Activated CD8-positive, alpha-beta memory T cell treated with anti-CD3 and anti-CD28 coated beads, Interleukin-2, amount 10 ng/mL, durations not matched to agents 7 days and 5 days (primary cell): ENCODE measurements at regions not wholly inside any gene's neighbourhood (a gene's known extent, or its start where the extent isn't known, plus 50 kb on each side); places are given as distances from the start of the nearest gene placed in this dataset.
"Not testable (repeated sequence)": the region's sequence is repeated elsewhere in the genome, so short reads cannot be mapped to it uniquely, and the experiment has no call there.

Experiments
- ATAC-seq: fragments of 150-1000 bp; cut with Tn5 transposase; one replicate; pipeline ENCODE4 v1.10.0; 2021; ENCODE audit warnings: moderate library complexity
- CTCF ChIA-PET: fragments of 350-600 bp; sonication (Branson Sonifier 250); formaldehyde crosslinking; loops from one replicate; lab custom pipeline; 2021; ENCODE audit warnings: antibody characterized with exemption; lab: Charles Lee
- DNase-seq: peaks from one replicate; pipeline ENCODE4 v3.0.0-alpha.2; 2020
- H3K27ac Mint-ChIP-seq: one replicate; pipeline ENCODE4 v1.8.0; 2021; ENCODE audit warnings: mild to moderate bottlenecking, mixed read lengths
- H3K27me3 Mint-ChIP-seq: one replicate; pipeline ENCODE4 v1.8.0; 2021; ENCODE audit warnings: mixed read lengths
- H3K36me3 Mint-ChIP-seq: one replicate; pipeline ENCODE4 v1.8.0; 2021; ENCODE audit warnings: mild to moderate bottlenecking, mixed read lengths
- H3K4me1 Mint-ChIP-seq: one replicate; pipeline ENCODE4 v1.8.0; 2021; ENCODE audit warnings: mixed read lengths
- H3K4me3 Mint-ChIP-seq: one replicate; pipeline ENCODE4 v1.8.0; 2021; ENCODE audit warnings: mild to moderate bottlenecking, moderate library complexity, mixed read lengths
- H3K9me3 Mint-ChIP-seq: one replicate; pipeline ENCODE4 v1.8.0; 2022; ENCODE audit warnings: low read depth, mixed read lengths

DNA sequence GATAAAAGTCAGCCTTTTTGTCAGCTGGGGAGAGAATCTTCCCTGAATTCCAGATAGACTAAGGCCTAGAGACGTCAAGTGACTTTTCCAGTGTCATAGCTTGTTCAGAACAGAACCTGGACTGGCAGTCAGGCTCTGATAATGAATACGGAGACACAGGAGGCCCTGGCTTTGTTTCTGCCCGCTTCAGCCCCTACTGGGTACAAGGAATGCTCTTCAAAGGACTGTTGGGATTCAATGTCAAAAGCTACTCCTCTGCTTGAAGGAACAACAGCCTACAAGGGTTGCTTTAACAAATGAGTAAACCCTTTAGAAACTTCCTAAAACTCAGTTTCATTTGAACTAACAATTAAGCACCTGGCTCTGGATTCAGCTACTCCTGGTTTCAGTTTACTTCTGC, 412.3 kb downstream of the OXSM start:
- no peaks in the 10 kb centered on the region for H3K27me3 Mint-ChIP-seq
- H3K36me3 Mint-ChIP-seq, result no peaks in the 10 kb centered on the region
- CTCF ChIA-PET, result no interaction called here
- H3K27ac Mint-ChIP-seq, result no peak overlapping the region
- no peaks in the 10 kb centered on the region for H3K9me3 Mint-ChIP-seq
- no peak for DNase-seq
- no peak for ATAC-seq
- no peak overlapping the region for H3K4me3 Mint-ChIP-seq
- no peaks in the 10 kb centered on the region for H3K4me1 Mint-ChIP-seq

DNA sequence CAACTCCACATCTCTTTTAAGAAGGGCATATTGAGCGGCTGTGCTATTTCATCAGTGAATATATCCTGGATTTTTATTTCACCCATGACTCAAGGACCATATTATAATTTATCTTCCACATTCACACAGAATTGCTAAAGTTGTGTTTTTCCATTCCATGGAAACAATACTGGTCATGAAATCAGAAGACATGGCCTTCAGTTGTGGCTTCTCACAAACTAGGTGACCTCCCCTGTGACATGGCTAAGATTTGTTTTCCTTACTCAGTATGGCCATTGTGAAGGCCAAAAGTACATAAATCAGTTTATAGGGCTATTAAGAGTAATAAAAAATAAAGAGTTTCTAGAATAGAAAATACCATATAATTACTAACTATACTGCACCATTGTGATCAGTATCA, 415.6 kb downstream of the OXSM start:
- Mint-ChIP-seq H3K36me3 (no peaks in the 10 kb centered on the region), H3K4me1 (no peaks in the 10 kb centered on the region), H3K27me3 (no peaks in the 10 kb centered on the region), H3K9me3 (no peaks in the 10 kb centered on the region), H3K27ac (no peak overlapping the region), H3K4me3 (no peak overlapping the region)
- ATAC-seq (no peak), DNase-seq (no peak)
- CTCF ChIA-PET, result no interaction called here

DNA sequence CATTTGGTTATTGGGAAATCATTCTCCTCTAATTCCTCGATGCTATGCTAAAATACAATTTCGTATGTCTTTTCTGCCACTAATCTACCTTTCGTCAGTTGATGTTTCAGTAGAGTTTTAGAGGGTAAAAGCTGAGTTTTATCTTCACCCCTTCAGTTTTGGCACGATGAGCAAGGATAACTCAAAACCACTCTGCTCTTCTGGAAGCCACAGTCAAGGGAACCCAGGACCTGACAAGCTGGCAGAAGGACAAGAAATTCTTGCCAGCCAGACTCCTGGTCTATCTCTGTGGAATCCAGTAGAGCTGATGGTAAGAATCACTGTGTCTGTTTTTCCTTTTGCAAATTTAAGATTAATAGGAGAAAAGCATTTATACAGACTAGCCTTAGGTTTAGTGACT, 414.4 kb upstream of the LRRC3B start:
- H3K36me3 Mint-ChIP-seq, result no peaks in the 10 kb centered on the region
- CTCF ChIA-PET, result no interaction called here

GRCh38 chr3:26229801-26230200, 392.8 kb upstream of the LRRC3B start:
- Mint-ChIP-seq H3K4me3 (no peak overlapping the region), H3K27me3 (no peaks in the 10 kb centered on the region), H3K27ac (no peak overlapping the region), H3K4me1 (no peaks in the 10 kb centered on the region), H3K36me3 (no peaks in the 10 kb centered on the region), H3K9me3 (no peaks in the 10 kb centered on the region)
- ATAC-seq (no peak), DNase-seq (no peak)
- CTCF ChIA-PET, result no interaction called here

More for the DNA sequence above, 414.4 kb upstream of the LRRC3B start:
- no peak for DNase-seq
- Mint-ChIP-seq H3K27me3 (no peaks in the 10 kb centered on the region), H3K9me3 (peaks cover 3% of the 10 kb centered on the region), H3K4me1 (no peaks in the 10 kb centered on the region), H3K4me3 (no peak overlapping the region), H3K27ac (no peak overlapping the region)
- no peak for ATAC-seq

GRCh38 chr3:26233374-26233773, 389.2 kb upstream of the LRRC3B start:
- no peak for ATAC-seq
- Mint-ChIP-seq H3K36me3 (no peaks in the 10 kb centered on the region), H3K4me1 (no peaks in the 10 kb centered on the region), H3K9me3 (no peaks in the 10 kb centered on the region), H3K4me3 (no peak overlapping the region), H3K27me3 (no peaks in the 10 kb centered on the region), H3K27ac (no peak overlapping the region)
- CTCF ChIA-PET, result interaction anchor here (0.7 kb wide), 1 partner anchor 1647 kb away, joined by 3 read pairs; no protein-coding TSS in a partner anchor
- no peak for DNase-seq

- Mint-ChIP-seq H3K36me3 (no peaks in the 10 kb centered on the region), H3K4me3 (no peak overlapping the region), H3K4me1 (no peaks in the 10 kb centered on the region), H3K9me3 (no peaks in the 10 kb centered on the region), H3K27ac (no peak overlapping the region), H3K27me3 (no peaks in the 10 kb centered on the region)
- DNase-seq, result no peak
- ATAC-seq, result no peak
- CTCF ChIA-PET, result no interaction called here
Measured at GRCh38 chr3:26236531-26236930, 386.0 kb upstream of the LRRC3B start.

DNA sequence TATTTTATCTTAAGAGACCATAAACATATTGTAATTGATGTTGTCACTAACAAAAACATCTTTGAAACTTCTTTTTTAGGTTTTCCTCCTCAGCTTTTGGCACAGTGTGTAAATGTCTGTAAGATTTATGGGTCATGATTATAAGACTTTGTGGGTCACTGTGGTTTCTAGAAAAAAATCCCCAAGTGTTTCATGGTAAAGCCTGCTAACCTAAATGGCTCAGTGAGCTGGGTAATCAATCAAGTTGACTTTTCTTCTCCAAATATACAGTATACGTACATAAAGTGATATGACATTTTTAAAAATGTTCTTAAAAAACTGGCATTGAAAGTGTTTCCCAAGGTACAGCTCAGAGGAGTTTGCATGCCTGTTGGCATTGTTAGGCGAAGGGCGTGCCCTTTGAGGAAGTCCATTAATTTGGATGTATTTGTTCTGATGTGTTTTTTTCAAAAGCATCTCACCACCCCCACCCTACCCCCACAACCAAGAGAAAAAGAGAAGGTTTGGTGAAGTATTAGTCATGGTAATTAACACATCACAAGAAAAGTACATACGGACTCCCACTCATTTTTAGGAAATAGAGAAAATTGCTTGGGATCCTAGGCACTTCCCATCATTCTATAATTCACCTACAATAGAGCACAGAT, 385.4 kb upstream of the LRRC3B start:
- Mint-ChIP-seq H3K27ac (no peak overlapping the region), H3K36me3 (no peaks in the 10 kb centered on the region), H3K4me1 (no peaks in the 10 kb centered on the region), H3K4me3 (no peak overlapping the region), H3K9me3 (no peaks in the 10 kb centered on the region), H3K27me3 (no peaks in the 10 kb centered on the region)
- no peak for ATAC-seq
- DNase-seq, result no peak
- CTCF ChIA-PET, result no interaction called here

GRCh38 chr3:26244586-26244985, 378.0 kb upstream of the LRRC3B start:
- H3K9me3 Mint-ChIP-seq, H3K27me3 Mint-ChIP-seq, DNase-seq, H3K36me3 Mint-ChIP-seq, CTCF ChIA-PET, H3K27ac Mint-ChIP-seq, H3K4me1 Mint-ChIP-seq, ATAC-seq, H3K4me3 Mint-ChIP-seq: not testable (repeated sequence)

- ATAC-seq, result no peak
- Mint-ChIP-seq H3K9me3 (peaks cover 5% of the 10 kb centered on the region), H3K27me3 (no peaks in the 10 kb centered on the region), H3K36me3 (no peaks in the 10 kb centered on the region), H3K4me3 (no peak overlapping the region), H3K4me1 (no peaks in the 10 kb centered on the region), H3K27ac (no peak overlapping the region)
- CTCF ChIA-PET, result no interaction called here
- no peak for DNase-seq
Measured at GRCh38 chr3:26245236-26245635, 377.3 kb upstream of the LRRC3B start.

DNA sequence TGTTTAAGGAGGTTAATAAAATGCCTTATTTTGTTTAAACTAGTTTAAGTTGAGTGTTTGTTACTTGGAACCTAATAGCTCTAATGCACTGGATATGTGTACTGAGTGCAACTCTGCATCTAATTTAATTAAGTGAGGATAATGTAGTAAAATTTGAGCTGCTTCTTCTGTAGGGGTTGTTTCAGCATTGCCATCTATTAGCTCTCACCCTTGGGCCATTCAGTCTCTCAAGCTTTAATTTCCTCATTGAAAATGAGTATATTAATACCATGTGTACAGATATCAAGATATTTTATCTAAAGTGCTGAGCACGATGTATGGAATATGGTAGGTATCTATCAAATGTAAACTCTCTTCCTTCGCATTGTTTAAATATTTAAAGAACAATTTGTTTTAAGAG, 375.7 kb upstream of the LRRC3B start:
- H3K4me3 Mint-ChIP-seq, result no peak overlapping the region
- ATAC-seq, result no peak
- H3K36me3 Mint-ChIP-seq, result no peaks in the 10 kb centered on the region
- CTCF ChIA-PET, result no interaction called here
- no peaks in the 10 kb centered on the region for H3K27me3 Mint-ChIP-seq
- DNase-seq, result no peak
- H3K9me3 Mint-ChIP-seq, result peaks cover 7% of the 10 kb centered on the region
- no peaks in the 10 kb centered on the region for H3K4me1 Mint-ChIP-seq
- no peak overlapping the region for H3K27ac Mint-ChIP-seq

- ATAC-seq, result no peak
- H3K4me1 Mint-ChIP-seq, result no peaks in the 10 kb centered on the region
- DNase-seq, result no peak
- no peak overlapping the region for H3K27ac Mint-ChIP-seq
- H3K27me3 Mint-ChIP-seq, result no peaks in the 10 kb centered on the region
- CTCF ChIA-PET, result no interaction called here
- no peak overlapping the region for H3K4me3 Mint-ChIP-seq
- peaks cover 7% of the 10 kb centered on the region for H3K9me3 Mint-ChIP-seq
- H3K36me3 Mint-ChIP-seq, result no peaks in the 10 kb centered on the region
Measured at GRCh38 chr3:26247712-26248111, 374.9 kb upstream of the LRRC3B start.

GRCh38 chr3:26252001-26252400, 370.6 kb upstream of the LRRC3B start:
- no peaks in the 10 kb centered on the region for H3K27me3 Mint-ChIP-seq
- CTCF ChIA-PET, result no interaction called here

DNA sequence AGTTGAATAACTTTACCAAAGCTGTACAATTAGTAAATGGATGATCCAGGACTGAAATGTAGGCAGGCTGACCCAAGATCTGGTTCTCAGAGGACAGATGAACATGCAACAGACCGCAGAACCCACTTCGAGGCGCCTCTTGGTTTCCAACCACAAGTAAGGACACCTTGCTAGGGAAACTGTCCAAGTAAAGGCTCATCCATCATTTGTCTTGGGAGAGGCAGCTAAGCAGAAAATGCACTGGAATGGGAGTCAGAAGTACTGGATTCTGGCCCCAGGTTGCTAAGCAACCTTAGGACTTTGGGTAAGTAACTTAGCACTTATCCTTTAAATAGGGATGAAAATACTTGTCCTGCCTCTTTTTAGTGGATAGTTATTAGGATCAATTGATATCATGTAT, 366.3 kb upstream of the LRRC3B start:
- Mint-ChIP-seq H3K36me3 (no peaks in the 10 kb centered on the region), H3K4me3 (no peak overlapping the region), H3K27ac (no peak overlapping the region), H3K9me3 (no peaks in the 10 kb centered on the region), H3K4me1 (no peaks in the 10 kb centered on the region), H3K27me3 (no peaks in the 10 kb centered on the region)
- CTCF ChIA-PET, result no interaction called here
- no peak for DNase-seq
- ATAC-seq, result no peak

More at GRCh38 chr3:26252001-26252400, 370.6 kb upstream of the LRRC3B start:
- H3K4me3 Mint-ChIP-seq, result no peak overlapping the region
- no peaks in the 10 kb centered on the region for H3K4me1 Mint-ChIP-seq
- ATAC-seq, result no peak
- no peak overlapping the region for H3K27ac Mint-ChIP-seq
- H3K36me3 Mint-ChIP-seq, result no peaks in the 10 kb centered on the region
- no peak for DNase-seq
- peaks cover 4% of the 10 kb centered on the region for H3K9me3 Mint-ChIP-seq

- Mint-ChIP-seq H3K36me3 (no peaks in the 10 kb centered on the region), H3K27ac (no peak overlapping the region), H3K9me3 (no peaks in the 10 kb centered on the region), H3K4me1 (no peaks in the 10 kb centered on the region), H3K27me3 (no peaks in the 10 kb centered on the region), H3K4me3 (no peak overlapping the region)
- DNase-seq (no peak), ATAC-seq (no peak)
- CTCF ChIA-PET, result no interaction called here
Measured at GRCh38 chr3:26259176-26259575, 363.4 kb upstream of the LRRC3B start.

GRCh38 chr3:26260139-26260538, 362.4 kb upstream of the LRRC3B start:
- H3K27me3 Mint-ChIP-seq, result no peaks in the 10 kb centered on the region
- no peak for DNase-seq
- no peak for ATAC-seq
- H3K9me3 Mint-ChIP-seq, result no peaks in the 10 kb centered on the region
- no peaks in the 10 kb centered on the region for H3K4me1 Mint-ChIP-seq
- CTCF ChIA-PET, result no interaction called here
- no peaks in the 10 kb centered on the region for H3K36me3 Mint-ChIP-seq
- H3K4me3 Mint-ChIP-seq, result no peak overlapping the region
- H3K27ac Mint-ChIP-seq, result no peak overlapping the region
